ENCODE measurements at regions not wholly inside any gene's neighbourhood (a gene's known extent, or its start where the extent isn't known, plus 50 kb on each side); places are given as distances from the start of the nearest gene placed in this dataset.

- TF ChIP-seq USF2 (IDR thresholded peaks at IDR 0.05; ENCODE audit: low read length) = peak; percentile 50; the same call in 1 of the 2 replicates
- no peak for TF ChIP-seq SP1 (IDR thresholded peaks at IDR 0.05; ENCODE audit: low read depth, low read length)
- TF ChIP-seq RAD21 (IDR thresholded peaks at IDR 0.05 in 1 of 2, conservative IDR thresholded peaks at IDR 0.05 in 1 of 2; ENCODE audit: low read depth in 2 of 2, low read length in 2 of 2) = peak; percentile 99
- peak; percentile 85; the same call in 1 of the 2 replicates for TF ChIP-seq YY1 (IDR thresholded peaks at IDR 0.05; ENCODE audit: low read depth, low read length)
- TF ChIP-seq TAF1 (IDR thresholded peaks at IDR 0.05; ENCODE audit: low read depth, low read length) = peak; percentile 53; the same call in 1 of the 2 replicates
- no peak for TF ChIP-seq EGR1 (IDR thresholded peaks at IDR 0.05; ENCODE audit: borderline replicate concordance, low read depth, low read length)
- TF ChIP-seq POLR2A (IDR thresholded peaks at IDR 0.05; ENCODE audit: control extremely low read depth in 1 of 2, low read depth in 2 of 2, low read length in 2 of 2) = peak in 1 of 2 experiments; percentile 49; a peak in 2 of 3 replicates
- TF ChIP-seq GABPA (IDR thresholded peaks at IDR 0.05; ENCODE audit: borderline replicate concordance, insufficient read depth, low read length) = peak; percentile 43; the same call in 1 of the 2 replicates
- TF ChIP-seq POLR2AphosphoS5 (IDR thresholded peaks at IDR 0.05; ENCODE audit: low read depth, low read length) = 0 out of 2 replicates have a peak, but pooled peaks have one; percentile 37
- no peak for TF ChIP-seq NRF1 (IDR thresholded peaks at IDR 0.05; ENCODE audit: low read depth, low read length)
- TF ChIP-seq TBP (IDR thresholded peaks at IDR 0.05; ENCODE audit: low read depth, low read length) = no peak; the same call in 1 of the 2 replicates
- TF ChIP-seq ASH2L (IDR thresholded peaks at IDR 0.05; ENCODE audit: low read length) = no peak
- peak; percentile 97 for TF ChIP-seq MAX (IDR thresholded peaks at IDR 0.05)
- peak; percentile 91 to 99 (median 99) for TF ChIP-seq CTCF (IDR thresholded peaks at IDR 0.05; ENCODE audit: control extremely low read depth in 1 of 3, insufficient read depth in 1 of 3, low read depth in 1 of 3, low read length in 3 of 3)
- TF ChIP-seq CREB1 (IDR thresholded peaks at IDR 0.05) = peak; percentile 52; the same call in 1 of the 2 replicates
- TF ChIP-seq CHD2 (IDR thresholded peaks at IDR 0.05; ENCODE audit: low read length) = peak; percentile 46; the same call in 1 of the 2 replicates
- TF ChIP-seq EZH2 (IDR thresholded peaks at IDR 0.05; ENCODE audit: low read depth, low read length, severe bottlenecking) = no peak
- TF ChIP-seq TEAD4 (IDR thresholded peaks at IDR 0.05; ENCODE audit: low read depth, low read length) = peak; percentile 95
- peak in 1 of 2 experiments; percentile 50; a peak in 1 of 3 replicates for TF ChIP-seq EP300 (IDR thresholded peaks at IDR 0.05; ENCODE audit: borderline replicate concordance in 1 of 2, low read depth in 2 of 2, low read length in 2 of 2)
- TF ChIP-seq POU5F1 (IDR thresholded peaks at IDR 0.05; ENCODE audit: low read depth, low read length) = no peak
These were observed 64.5 kb upstream of the SYPL1 start (continued) for GRCh38 chr7:106176414-106177299.

Data from H1 (cell line).